ENCODE measurements at regions not wholly inside any gene's neighbourhood (a gene's known extent, or its start where the extent isn't known, plus 50 kb on each side); places are given as distances from the start of the nearest gene placed in this dataset.

DNA sequence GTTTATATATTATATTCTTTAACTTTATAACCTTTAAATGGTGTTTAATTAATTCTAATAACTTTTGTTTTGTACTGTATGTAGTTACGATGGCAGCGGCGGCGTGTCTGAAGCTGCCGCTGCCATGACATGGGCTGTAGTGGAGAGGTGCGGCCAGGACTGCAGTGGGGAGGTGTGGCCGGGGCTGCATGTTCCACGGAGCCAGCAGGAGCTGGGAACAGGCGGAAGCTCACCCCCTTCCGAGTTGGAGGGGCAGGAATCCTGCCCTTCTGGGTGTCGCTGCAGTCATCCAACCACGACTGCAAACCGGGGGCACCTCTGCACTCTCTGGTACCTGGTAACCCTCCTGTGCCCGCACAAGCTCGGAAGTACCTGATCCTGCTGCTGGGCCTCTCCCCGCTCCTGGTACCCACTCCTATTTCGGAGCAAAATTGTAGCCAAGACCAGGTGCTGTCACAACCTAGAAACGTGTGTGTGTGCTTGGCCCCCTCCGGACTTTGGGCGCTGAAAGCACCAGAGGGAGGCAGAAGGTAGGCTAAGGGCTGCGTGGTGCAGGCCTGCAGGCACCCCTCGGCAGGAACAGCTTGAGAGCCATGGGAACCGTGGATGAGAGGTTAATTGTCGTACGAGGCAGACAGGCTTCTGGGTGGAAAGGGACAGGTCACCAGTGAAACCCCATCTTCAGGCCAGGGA is 1329.7 kb upstream of the SLC39A10 start (continued):
- TF ChIP-seq NFKB2 (CRISPR knock-in tag; IDR thresholded peaks at IDR 0.05; ENCODE audit: borderline replicate concordance), result no peak

DNA sequence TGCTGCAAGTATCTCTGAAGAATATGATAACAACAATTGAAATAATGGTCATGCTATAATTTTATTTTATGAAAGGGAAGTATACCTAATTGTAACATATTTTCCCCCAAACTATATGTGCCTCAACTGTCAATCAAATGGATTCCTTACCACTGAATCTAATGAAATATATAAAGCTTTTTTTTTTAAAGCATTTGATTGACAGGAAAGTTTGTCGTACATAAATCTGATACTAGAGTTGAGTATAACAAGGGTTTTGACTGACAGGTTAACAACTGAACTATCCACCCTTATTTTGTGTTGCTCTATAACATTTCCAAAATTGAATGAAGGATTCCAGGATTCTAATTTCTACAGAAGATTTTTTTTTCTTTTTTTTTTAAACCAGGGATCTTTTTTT is 1333.3 kb upstream of the SLC39A10 start:
- no peaks in the 10 kb centered on the region for H3K27me3 ChIP-seq (ENCODE audit: control insufficient read depth in 1 of 2, insufficient read depth in 2 of 2, low read length in 2 of 2)
- ChIA-PET CTCF (ENCODE audit: low intra/inter-chr PET ratio, low total read pairs) (no interaction called here), POLR2A (no interaction called here)
- TF ChIP-seq ZSCAN29 (CRISPR knock-in tag; conservative IDR thresholded peaks at IDR 0.05) (no peak), ZNF510 (CRISPR knock-in tag; IDR thresholded peaks at IDR 0.05; ENCODE audit: low read depth) (no peak), ZNF891 (CRISPR knock-in tag; IDR thresholded peaks at IDR 0.05) (no peak)
- TF ChIP-seq, protein P1, sequence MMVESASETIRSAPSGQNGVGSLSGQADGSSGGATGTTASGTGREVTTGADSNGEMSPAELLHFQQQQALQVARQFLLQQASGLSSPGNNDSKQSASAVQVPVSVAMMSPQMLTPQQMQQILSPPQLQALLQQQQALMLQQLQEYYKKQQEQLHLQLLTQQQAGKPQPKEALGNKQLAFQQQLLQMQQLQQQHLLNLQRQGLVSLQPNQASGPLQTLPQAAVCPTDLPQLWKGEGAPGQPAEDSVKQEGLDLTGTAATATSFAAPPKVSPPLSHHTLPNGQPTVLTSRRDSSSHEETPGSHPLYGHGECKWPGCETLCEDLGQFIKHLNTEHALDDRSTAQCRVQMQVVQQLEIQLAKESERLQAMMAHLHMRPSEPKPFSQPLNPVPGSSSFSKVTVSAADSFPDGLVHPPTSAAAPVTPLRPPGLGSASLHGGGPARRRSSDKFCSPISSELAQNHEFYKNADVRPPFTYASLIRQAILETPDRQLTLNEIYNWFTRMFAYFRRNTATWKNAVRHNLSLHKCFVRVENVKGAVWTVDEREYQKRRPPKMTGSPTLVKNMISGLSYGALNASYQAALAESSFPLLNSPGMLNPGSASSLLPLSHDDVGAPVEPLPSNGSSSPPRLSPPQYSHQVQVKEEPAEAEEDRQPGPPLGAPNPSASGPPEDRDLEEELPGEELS (CRISPR knock-in tag; IDR thresholded peaks at IDR 0.05), result no peak
- TF ChIP-seq, protein P2, sequence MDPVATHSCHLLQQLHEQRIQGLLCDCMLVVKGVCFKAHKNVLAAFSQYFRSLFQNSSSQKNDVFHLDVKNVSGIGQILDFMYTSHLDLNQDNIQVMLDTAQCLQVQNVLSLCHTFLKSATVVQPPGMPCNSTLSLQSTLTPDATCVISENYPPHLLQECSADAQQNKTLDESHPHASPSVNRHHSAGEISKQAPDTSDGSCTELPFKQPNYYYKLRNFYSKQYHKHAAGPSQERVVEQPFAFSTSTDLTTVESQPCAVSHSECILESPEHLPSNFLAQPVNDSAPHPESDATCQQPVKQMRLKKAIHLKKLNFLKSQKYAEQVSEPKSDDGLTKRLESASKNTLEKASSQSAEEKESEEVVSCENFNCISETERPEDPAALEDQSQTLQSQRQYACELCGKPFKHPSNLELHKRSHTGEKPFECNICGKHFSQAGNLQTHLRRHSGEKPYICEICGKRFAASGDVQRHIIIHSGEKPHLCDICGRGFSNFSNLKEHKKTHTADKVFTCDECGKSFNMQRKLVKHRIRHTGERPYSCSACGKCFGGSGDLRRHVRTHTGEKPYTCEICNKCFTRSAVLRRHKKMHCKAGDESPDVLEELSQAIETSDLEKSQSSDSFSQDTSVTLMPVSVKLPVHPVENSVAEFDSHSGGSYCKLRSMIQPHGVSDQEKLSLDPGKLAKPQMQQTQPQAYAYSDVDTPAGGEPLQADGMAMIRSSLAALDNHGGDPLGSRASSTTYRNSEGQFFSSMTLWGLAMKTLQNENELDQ (CRISPR knock-in tag; IDR thresholded peaks at IDR 0.05; ENCODE audit: borderline replicate concordance), result no peak
- H3K9me3 ChIP-seq (ENCODE audit: low read length), result no peaks in the 10 kb centered on the region
- no peak for FAIRE-seq
- no TSS peak for BruUV-seq (replicated peaks)
- H3K36me3 ChIP-seq (replicated peaks in 1 of 2; ENCODE audit: control insufficient read depth in 1 of 2, insufficient read depth in 2 of 2, low read length in 2 of 2), result no peaks in the 10 kb centered on the region
- no peak overlapping the region for H3K4me2 ChIP-seq (ENCODE audit: low read depth, low read length)
- H3K27ac ChIP-seq (ENCODE audit: extremely low read length, insufficient read depth, low read length), result no peak overlapping the region
- H3K79me2 ChIP-seq (ENCODE audit: insufficient read depth, low read length), result no peaks in the 10 kb centered on the region
- H3K9ac ChIP-seq (ENCODE audit: insufficient read depth, low read depth, low read length), result no peak overlapping the region
- no peak for ATAC-seq
- in situ Hi-C loops (cut with HindIII; ENCODE audit: extremely low pct_ligation_motif_present, low pct_unique_long_range_greater_than_20kb) (no loop called here), intact Hi-C loops (cut with micrococcal nuclease; ENCODE audit: unreplicated experiment) (no loop called here)
- H3K4me1 ChIP-seq (ENCODE audit: insufficient read depth, low read length), result no peaks in the 10 kb centered on the region
- H2AFZ ChIP-seq (ENCODE audit: low read length), result no peak overlapping the region
- no peak for DNase-seq (ENCODE audit: low spot score)
- H4K20me1 ChIP-seq (ENCODE audit: insufficient read depth, low read length), result no peaks in the 10 kb centered on the region
- no peak overlapping the region for H3K4me3 ChIP-seq (replicated peaks in 1 of 3; ENCODE audit: insufficient read depth in 1 of 3, low read depth in 2 of 3, low read length in 3 of 3)
- 4% methylated on average over 1 of the region's 1 CpG for WGBS (ENCODE audit: low lambda C conversion rate)
